HepG2 (cell line): ENCODE measurements at regions not wholly inside any gene's neighbourhood (a gene's known extent, or its start where the extent isn't known, plus 50 kb on each side); places are given as distances from the start of the nearest gene placed in this dataset.

Source experiments
- AGO2 ChIP-seq: fragments of 200-400 bp; formaldehyde crosslinking; optimal IDR thresholded peaks from 2 replicates; pipeline ENCODE3; 2017; ENCODE audit warnings: mild to moderate bottlenecking, low read depth, low read length, moderate library complexity
- ARNT ChIP-seq: fragments of 450-650 bp; IDR thresholded peaks from 2 replicates; pipeline ENCODE4 v1.6.1; 2017
- BCL6 ChIP-seq: IDR thresholded peaks from 2 replicates; pipeline ENCODE4 v1.6.1; 2016; ENCODE audit warnings: missing genetic modification reagents, missing compliant biosample characterization
- FOXP4 ChIP-seq: sonication (generic); formaldehyde crosslinking; IDR thresholded peaks from 2 replicates; pipeline ENCODE4 v1.4.0; 2020; ENCODE audit warnings: missing genetic modification reagents
- HMGXB3 ChIP-seq: sonication (generic); formaldehyde crosslinking; IDR thresholded peaks from 2 replicates; pipeline ENCODE4 v1.4.0; 2020; ENCODE audit warnings: missing genetic modification reagents, borderline replicate concordance
- HOMEZ ChIP-seq: IDR thresholded peaks from 2 replicates; pipeline ENCODE4 v1.6.1; 2016; ENCODE audit warnings: low read depth
- KDM3A ChIP-seq: IDR thresholded peaks from 2 replicates; pipeline ENCODE4 v1.6.1; 2018; ENCODE audit warnings: low read depth, missing compliant biosample characterization
- NCOA5 ChIP-seq: sonication (generic); formaldehyde crosslinking; IDR thresholded peaks from 2 replicates; pipeline ENCODE4 v1.4.0; 2020; ENCODE audit warnings: missing genetic modification reagents
- RAD21 ChIP-seq: fragments of 450-650 bp; formaldehyde crosslinking; IDR thresholded peaks from 2 replicates; pipeline ENCODE4 v1.5.0; 2020; ENCODE audit warnings: mild to moderate bottlenecking
- SALL1 ChIP-seq: sonication (generic); formaldehyde crosslinking; IDR thresholded peaks from 2 replicates; pipeline ENCODE4 v1.8.0; 2022; ENCODE audit warnings: mild to moderate bottlenecking, missing genetic modification reagents
- SALL2 ChIP-seq: sonication (generic); formaldehyde crosslinking; IDR thresholded peaks from 2 replicates; pipeline ENCODE4 v1.8.1; 2023; ENCODE audit warnings: mild to moderate bottlenecking, missing genetic modification reagents, inconsistent platforms
- SAP130 ChIP-seq: IDR thresholded peaks from 2 replicates; pipeline ENCODE4 v1.6.1; 2016; ENCODE audit warnings: low read depth
- SMYD3 ChIP-seq: sonication (generic); formaldehyde crosslinking; IDR thresholded peaks from 2 replicates; pipeline ENCODE4 v1.8.1; 2023; ENCODE audit warnings: mild to moderate bottlenecking, missing genetic modification reagents
- XRCC5 ChIP-seq: fragments of 200-400 bp; formaldehyde crosslinking; optimal IDR thresholded peaks from 2 replicates; pipeline ENCODE3; 2017; ENCODE audit warnings: mild to moderate bottlenecking, low read length
- ZMAT3 ChIP-seq: sonication (generic); formaldehyde crosslinking; conservative IDR thresholded peaks from 2 replicates; pipeline ENCODE4 v1.7.0; 2021; ENCODE audit warnings: missing genetic modification reagents
- ZNF180 ChIP-seq: sonication (generic); formaldehyde crosslinking; IDR thresholded peaks from 2 replicates; pipeline ENCODE4 v1.4.0; 2020; ENCODE audit warnings: low read depth, missing genetic modification reagents, borderline replicate concordance
- ZNF292 ChIP-seq: sonication (generic); formaldehyde crosslinking; IDR thresholded peaks from 2 replicates; pipeline ENCODE4 v1.8.1; 2022; ENCODE audit warnings: mild to moderate bottlenecking, low read depth, missing genetic modification reagents, borderline replicate concordance
- ZNF333 ChIP-seq: sonication (generic); formaldehyde crosslinking; IDR thresholded peaks from 2 replicates; pipeline ENCODE4 v1.4.0; 2020; ENCODE audit warnings: mild to moderate bottlenecking, missing genetic modification reagents, borderline replicate concordance
- TF ChIP-seq, protein P1 (sequence below): sonication (generic); formaldehyde crosslinking; conservative IDR thresholded peaks from 2 replicates; pipeline ENCODE4 v1.4.0; 2020; ENCODE audit warnings: mild to moderate bottlenecking, missing genetic modification reagents, moderate library complexity
- TF ChIP-seq, protein P2 (sequence below): IDR thresholded peaks from 2 replicates; pipeline ENCODE4 v1.6.1; 2016; ENCODE audit warnings: low read depth, borderline replicate concordance

DNA sequence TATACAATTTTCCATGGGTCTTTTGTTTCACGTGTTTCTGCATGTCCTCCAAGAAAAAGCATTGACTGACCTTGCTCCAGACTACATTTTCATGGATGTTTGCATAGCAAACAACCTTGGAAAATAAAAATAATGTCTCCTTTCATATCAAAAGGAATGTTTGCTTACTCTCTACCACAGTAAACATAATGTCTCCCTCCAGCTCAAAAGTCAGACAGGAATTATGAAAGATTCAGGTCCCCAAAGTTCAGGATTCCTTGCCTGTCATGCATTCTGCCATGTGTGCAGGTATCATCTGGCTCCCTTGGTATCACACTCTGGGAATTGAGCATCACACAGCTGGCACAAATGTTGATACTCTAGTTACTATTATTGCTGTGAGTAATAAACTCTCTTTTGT lies 103.1 kb upstream of the ZC3H15 start (continued):
- TF ChIP-seq SAP130 (CRISPR knock-in tag): peak; percentile 88
- TF ChIP-seq HMGXB3 (CRISPR knock-in tag): 0 out of 2 replicates have a peak, but pooled peaks have one; percentile 39
- TF ChIP-seq, protein P1, sequence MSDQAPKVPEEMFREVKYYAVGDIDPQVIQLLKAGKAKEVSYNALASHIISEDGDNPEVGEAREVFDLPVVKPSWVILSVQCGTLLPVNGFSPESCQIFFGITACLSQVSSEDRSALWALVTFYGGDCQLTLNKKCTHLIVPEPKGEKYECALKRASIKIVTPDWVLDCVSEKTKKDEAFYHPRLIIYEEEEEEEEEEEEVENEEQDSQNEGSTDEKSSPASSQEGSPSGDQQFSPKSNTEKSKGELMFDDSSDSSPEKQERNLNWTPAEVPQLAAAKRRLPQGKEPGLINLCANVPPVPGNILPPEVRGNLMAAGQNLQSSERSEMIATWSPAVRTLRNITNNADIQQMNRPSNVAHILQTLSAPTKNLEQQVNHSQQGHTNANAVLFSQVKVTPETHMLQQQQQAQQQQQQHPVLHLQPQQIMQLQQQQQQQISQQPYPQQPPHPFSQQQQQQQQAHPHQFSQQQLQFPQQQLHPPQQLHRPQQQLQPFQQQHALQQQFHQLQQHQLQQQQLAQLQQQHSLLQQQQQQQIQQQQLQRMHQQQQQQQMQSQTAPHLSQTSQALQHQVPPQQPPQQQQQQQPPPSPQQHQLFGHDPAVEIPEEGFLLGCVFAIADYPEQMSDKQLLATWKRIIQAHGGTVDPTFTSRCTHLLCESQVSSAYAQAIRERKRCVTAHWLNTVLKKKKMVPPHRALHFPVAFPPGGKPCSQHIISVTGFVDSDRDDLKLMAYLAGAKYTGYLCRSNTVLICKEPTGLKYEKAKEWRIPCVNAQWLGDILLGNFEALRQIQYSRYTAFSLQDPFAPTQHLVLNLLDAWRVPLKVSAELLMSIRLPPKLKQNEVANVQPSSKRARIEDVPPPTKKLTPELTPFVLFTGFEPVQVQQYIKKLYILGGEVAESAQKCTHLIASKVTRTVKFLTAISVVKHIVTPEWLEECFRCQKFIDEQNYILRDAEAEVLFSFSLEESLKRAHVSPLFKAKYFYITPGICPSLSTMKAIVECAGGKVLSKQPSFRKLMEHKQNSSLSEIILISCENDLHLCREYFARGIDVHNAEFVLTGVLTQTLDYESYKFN (CRISPR knock-in tag): peak; percentile 96
- 0 out of 2 replicates have a peak, but pooled peaks have one; percentile 45 for TF ChIP-seq SALL2 (CRISPR knock-in tag)
- 0 out of 2 replicates have a peak, but pooled peaks have one; percentile 71 for TF ChIP-seq KDM3A (CRISPR knock-in tag)
- no peak for TF ChIP-seq NCOA5
- TF ChIP-seq SMYD3 (CRISPR knock-in tag): peak; percentile 78; the same call in 1 of the 2 replicates
- no peak for TF ChIP-seq ZNF180 (CRISPR knock-in tag)
- TF ChIP-seq ZNF292 (CRISPR knock-in tag): peak; percentile 86; the same call in 1 of the 2 replicates
- TF ChIP-seq HOMEZ (CRISPR knock-in tag): peak; percentile 98
- TF ChIP-seq SALL1 (CRISPR knock-in tag): peak; percentile 96
- peak; percentile 98 for TF ChIP-seq FOXP4 (CRISPR knock-in tag)
- no peak for TF ChIP-seq RAD21
- no peak for TF ChIP-seq XRCC5
- no peak for TF ChIP-seq ZNF333 (CRISPR knock-in tag)
- TF ChIP-seq, protein P2, sequence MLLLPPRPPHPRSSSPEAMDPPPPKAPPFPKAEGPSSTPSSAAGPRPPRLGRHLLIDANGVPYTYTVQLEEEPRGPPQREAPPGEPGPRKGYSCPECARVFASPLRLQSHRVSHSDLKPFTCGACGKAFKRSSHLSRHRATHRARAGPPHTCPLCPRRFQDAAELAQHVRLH (CRISPR knock-in tag): peak; percentile 61; the same call in 1 of the 2 replicates
- 0 out of 2 replicates have a peak, but pooled peaks have one; percentile 48 for TF ChIP-seq ZMAT3 (CRISPR knock-in tag)
- no peak for TF ChIP-seq ARNT
- TF ChIP-seq AGO2: no peak
- TF ChIP-seq BCL6 (CRISPR knock-in tag): peak; percentile 98
